GM23338 (cell line): ENCODE measurements at regions not wholly inside any gene's neighbourhood (a gene's known extent, or its start where the extent isn't known, plus 50 kb on each side); places are given as distances from the start of the nearest gene placed in this dataset.

Source experiments
- CREB1 ChIP-seq: fragments of 250-450 bp; sonication (Bioruptor Pico); IDR thresholded peaks from 2 replicates; pipeline ENCODE4 v1.5.0; 2020; ENCODE audit warnings: low read depth, mild to moderate bottlenecking, moderate library complexity
- CTCF ChIP-seq, 2 experiments: fragments of 200-600 bp in 1 of 2; sonication (generic) in 1 of 2; conservative IDR thresholded peaks; 2 replicates each; pipeline versions ENCODE4 v1.5.1 to v1.6.1; 2016 to 2017; ENCODE audit warnings: antibody characterized with exemption in 2 of 2, low read depth in 2 of 2, mild to moderate bottlenecking in 2 of 2, moderate library complexity in 1 of 2
- EZH2 ChIP-seq: fragments of 200-600 bp; sonication (generic); IDR thresholded peaks from one replicate; pipeline ENCODE4 v1.8.0; 2017; ENCODE audit warnings: antibody characterized with exemption, mild to moderate bottlenecking, low read depth; ENCODE audit not compliant: unreplicated experiment
- EZH2phosphoT487 ChIP-seq: fragments of 200-600 bp; sonication (generic); IDR thresholded peaks from one replicate; pipeline ENCODE4 v1.8.1; 2018; ENCODE audit warnings: antibody characterized with exemption; ENCODE audit not compliant: unreplicated experiment
- JUNB ChIP-seq: IDR thresholded peaks from one replicate; pipeline ENCODE4 v1.6.1; 2016; ENCODE audit warnings: antibody characterized with exemption; ENCODE audit not compliant: unreplicated experiment
- POLR2AphosphoS5 ChIP-seq: IDR thresholded peaks from 2 replicates; pipeline ENCODE4 v1.6.1; 2016; ENCODE audit warnings: antibody characterized with exemption, low read depth
- STAT1 ChIP-seq: IDR thresholded peaks from one replicate; pipeline ENCODE4 v1.6.1; 2016; ENCODE audit warnings: antibody characterized with exemption; ENCODE audit not compliant: unreplicated experiment

DNA sequence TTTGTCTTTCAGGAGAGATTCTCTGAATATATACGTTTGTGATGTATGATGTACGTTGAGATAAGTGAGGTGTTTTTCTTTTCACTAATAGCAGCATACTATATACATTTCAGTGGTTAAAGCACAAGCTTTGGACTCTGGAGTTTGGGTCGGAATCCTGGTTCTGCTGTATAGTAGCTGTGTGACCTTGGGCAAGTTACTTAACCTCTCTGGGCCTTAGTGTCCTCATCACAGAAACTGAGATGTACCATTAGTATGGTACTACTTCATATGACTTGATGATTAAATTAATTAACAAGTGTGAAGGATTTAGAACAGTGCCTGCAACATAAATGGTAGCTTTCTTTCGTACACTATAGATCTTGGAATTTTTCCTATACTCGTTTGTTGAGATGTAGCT is 258.7 kb downstream of the CDCA7 start:
- TF ChIP-seq STAT1 (no peak), POLR2AphosphoS5 (no peak), CTCF (conservative IDR thresholded peaks at IDR 0.05; ENCODE audit: low read depth in 2 of 2) (no peak), JUNB (no peak), EZH2 (no peak), EZH2phosphoT487 (no peak), CREB1 (CRISPR knock-in tag) (no peak)
